NCI-H526 (cell line): ENCODE measurements at regions not wholly inside any gene's neighbourhood (a gene's known extent, or its start where the extent isn't known, plus 50 kb on each side); places are given as distances from the start of the nearest gene placed in this dataset.
"Not testable (repeated sequence)": the region's sequence is repeated elsewhere in the genome, so short reads cannot be mapped to it uniquely, and the experiment has no call there.

Source experiments
- DNase-seq, 2 experiments: peaks; one replicate each; lab custom pipeline; 2025; lab: John Stamatoyannopoulos, UW

GRCh38 chr1:185681034-185681633 is 53.1 kb upstream of the HMCN1 start:
- DNase-seq, result peak; percentile 91 to 95

GRCh38 chr1:185680453-185680852 is 53.7 kb upstream of the HMCN1 start:
- no peak for DNase-seq

DNA sequence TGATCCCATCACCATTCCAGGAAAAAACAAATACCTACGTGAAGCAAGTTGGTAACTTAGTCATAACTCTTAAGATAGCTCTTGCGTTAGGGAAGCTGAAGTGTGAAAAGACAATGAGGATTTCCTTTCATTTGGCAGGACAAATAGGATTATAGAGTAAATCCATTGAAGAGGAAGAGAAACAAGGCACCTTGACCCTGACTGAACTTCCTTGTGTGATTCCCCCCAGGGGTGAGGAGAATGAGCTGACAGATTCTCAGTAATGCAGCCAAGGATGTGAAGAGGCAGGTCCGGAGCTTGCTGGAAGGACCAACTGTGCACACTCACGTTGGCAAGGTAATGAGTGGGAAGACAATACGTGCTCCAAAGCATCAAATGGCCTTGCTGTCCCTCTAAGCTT is 55.0 kb upstream of the HMCN1 start:
- DNase-seq, result no peak

DNA sequence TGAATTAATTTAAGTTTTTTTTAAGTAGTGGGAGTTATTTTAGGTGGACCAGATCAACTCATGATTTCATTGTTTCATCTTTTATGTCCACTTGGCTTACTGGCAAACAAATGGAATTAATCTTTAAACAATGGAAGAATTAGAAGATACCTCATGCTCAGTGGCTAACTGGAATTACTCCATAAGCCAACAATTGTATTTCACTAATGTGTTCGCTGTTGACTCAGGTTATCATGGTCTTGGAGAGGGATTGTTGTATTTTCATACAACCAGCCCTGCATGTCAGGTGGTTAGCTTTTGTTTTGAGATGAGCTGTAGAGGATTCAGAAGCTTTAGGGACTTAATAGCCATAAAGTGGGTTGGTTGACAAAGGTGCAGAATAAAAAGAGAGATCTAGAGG is 57.2 kb upstream of the HMCN1 start:
- no peak for DNase-seq

- no peak for DNase-seq
These were observed 60.0 kb upstream of the HMCN1 start for GRCh38 chr1:185674201-185674600.

- DNase-seq, result no peak
These were observed 61.4 kb upstream of the HMCN1 start for GRCh38 chr1:185672719-185673360.

DNA sequence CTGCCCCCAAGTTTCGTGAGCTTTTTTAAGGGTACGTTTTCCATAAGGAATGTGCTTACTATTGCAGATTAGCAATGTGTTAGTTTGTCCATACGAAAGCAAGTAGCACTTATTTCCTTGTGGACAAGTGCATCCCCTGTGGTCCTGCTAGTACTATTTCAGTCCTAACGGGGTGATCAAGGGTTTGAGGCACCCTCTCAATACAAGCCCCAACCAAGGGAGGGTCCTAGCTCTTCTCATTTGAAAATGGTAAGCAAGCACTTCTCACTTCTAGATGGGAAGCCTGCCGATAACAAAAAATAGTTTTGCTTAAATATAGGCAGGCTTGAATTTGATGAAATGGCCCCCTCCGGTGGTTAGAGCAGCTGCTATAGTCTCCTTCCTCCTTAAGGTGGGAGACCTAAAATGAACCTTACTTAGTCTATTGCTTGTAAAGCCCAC is 64.0 kb upstream of the HMCN1 start:
- peak; percentile 67 to 93 for DNase-seq

GRCh38 chr1:185668013-185668412 is 66.2 kb upstream of the HMCN1 start:
- DNase-seq, result no peak

DNA sequence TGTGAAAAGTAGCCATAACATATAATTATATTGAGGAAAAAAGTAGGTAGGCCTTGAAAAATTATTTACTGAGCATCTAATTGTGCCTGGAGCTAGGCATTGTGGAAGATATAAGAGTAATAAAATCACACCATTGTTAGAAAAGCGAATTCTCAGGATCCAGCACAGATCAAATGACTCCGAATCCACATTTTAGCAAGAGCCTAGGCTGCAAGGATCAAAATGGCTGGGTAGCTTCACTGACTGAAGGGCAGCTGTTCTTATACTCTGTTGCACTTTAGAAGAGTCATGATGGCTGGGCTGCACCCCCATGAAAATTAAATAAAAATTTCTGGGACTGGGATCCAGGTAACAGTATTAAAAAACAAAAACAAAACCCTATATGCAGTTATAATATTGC is 67.6 kb upstream of the HMCN1 start:
- no peak for DNase-seq

GRCh38 chr1:185663771-185664296 is 70.4 kb upstream of the HMCN1 start:
- no peak for DNase-seq

GRCh38 chr1:185663332-185663731 is 70.9 kb upstream of the HMCN1 start:
- DNase-seq, result no peak

DNA sequence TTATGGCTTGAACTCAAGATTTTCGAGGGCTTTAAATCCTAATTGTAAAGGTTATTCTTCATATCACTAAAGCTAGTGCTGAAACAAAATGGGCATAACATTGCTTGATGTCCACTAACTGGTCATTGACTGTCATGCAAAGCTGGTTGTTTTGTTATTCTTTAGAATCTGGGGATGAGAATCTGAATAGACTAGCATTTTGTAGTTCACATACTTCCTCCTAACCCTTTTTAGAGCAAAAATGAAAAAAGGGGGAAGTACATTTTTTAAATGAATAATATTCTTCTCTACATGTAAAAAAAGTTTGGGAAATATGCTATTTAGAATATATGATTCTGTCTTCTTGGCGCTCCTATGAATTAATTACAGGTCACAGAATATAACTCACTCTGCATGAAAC is 72.2 kb upstream of the HMCN1 start:
- DNase-seq, result no peak

- no peak for DNase-seq
These were observed 77.5 kb upstream of the HMCN1 start for GRCh38 chr1:185656663-185657062.

DNA sequence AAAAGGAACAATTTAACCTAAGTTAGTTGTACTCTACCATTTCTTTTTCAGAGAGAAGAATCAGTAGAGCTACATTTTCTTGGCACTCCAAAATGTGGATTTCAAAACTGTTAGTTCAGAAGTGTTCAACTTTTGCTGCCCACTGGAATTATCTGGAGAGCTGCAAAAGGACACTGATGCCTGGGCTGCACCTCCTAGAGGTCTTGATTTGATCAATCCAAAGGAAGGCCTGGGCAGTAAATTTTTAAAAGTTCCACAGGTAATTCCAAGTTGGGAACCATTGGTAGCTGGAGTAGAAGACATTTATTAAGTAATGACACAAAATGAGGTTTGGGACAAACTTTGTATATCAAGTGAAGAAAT is 79.3 kb upstream of the HMCN1 start:
- no peak for DNase-seq

DNA sequence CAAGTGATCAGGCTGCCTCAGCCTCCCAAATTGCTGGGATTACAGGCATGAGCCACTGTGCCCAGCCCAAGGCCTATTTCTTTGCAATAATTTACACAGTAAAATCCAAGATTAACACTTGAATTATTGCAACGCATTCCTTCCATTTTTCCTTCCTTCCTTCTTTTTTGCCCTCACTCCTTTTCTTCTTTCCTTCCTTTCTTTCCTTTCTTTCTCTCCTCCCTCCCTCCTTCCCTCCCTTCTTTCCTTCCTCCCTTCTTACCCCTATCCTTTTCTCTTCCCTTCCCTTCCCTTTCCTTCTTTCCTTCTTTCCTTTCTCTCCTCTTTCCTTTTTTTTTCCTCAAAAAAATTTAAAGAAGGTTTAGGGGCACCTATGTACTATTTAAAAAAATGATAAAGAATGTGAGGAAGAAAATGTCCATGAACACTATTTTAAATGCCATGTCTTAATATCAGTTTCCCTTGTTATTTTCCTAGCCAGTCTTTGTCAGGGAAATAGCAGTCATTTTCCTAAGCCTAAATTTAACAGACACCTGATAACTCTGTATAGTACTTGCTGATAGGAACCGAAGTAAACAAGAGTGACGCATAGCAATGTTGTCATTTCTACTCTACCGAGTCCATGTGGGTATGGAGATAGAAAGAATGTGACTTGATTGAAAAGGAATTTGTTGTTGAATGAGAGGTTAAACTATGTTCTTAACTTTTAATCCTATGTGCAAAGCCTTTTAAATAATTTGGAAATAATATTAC is 79.8 kb upstream of the HMCN1 start:
- no peak for DNase-seq

DNA sequence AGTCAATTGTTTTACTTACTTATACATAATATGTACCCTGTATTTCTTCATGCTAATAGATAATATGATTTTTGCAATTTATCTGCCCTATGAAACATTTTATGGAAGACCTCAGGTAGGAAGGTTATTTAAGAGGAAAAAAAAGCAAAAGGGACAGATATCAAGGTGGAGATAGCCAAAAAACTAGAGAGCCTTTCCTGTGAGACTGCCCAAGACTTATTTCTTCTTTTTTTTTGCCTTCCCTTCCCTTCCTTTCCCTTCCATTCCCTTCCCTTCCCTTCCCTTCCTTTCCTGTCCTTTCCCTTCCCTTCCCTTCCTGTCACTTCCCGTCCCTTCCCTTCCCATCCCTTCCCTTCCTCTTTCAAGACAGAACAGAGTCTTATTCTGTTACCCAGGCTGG is 80.6 kb upstream of the HMCN1 start:
- no peak for DNase-seq

- DNase-seq, result peak in 1 of 2 experiments; percentile 35
These were observed 81.8 kb upstream of the HMCN1 start for GRCh38 chr1:185652348-185652747.

GRCh38 chr1:185650602-185651230 is 83.5 kb upstream of the HMCN1 start:
- no peak for DNase-seq

DNA sequence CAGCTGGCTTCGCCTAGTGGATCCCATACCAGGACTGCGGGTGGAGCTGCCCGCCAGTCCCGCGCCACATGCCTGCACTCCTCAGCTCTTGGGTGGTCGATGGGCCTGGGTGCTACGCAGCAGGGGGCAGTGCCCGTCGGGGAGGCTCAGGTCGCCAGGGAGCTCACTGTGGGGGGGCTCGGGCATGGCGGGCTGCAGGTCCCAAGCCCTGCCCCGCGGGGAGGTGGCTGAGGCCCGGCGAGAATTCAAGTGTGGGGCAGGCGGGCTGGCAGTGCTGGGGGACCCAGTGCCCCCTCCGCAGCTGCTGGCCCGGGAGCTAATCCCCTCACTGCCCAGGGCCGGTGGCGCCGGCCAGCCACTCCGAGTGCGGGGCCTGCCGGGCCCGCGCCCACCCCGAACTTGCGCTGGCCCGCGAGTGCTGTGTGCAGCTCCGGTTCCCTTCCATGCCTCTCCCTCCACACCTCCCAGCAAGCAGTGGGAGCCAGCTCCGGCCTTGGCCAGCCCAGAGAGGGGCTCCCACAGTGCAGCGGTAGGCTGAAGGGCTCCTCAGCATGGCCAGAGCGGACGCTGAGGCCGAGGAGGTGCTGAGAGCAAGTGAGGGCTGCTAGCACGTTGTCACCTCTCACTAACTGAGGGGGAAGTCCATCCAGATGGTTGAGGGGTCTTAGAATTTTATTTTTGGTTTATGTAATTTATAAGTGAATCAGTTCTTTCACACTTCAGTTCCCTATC is 85.2 kb upstream of the HMCN1 start:
- DNase-seq, result no peak

DNA sequence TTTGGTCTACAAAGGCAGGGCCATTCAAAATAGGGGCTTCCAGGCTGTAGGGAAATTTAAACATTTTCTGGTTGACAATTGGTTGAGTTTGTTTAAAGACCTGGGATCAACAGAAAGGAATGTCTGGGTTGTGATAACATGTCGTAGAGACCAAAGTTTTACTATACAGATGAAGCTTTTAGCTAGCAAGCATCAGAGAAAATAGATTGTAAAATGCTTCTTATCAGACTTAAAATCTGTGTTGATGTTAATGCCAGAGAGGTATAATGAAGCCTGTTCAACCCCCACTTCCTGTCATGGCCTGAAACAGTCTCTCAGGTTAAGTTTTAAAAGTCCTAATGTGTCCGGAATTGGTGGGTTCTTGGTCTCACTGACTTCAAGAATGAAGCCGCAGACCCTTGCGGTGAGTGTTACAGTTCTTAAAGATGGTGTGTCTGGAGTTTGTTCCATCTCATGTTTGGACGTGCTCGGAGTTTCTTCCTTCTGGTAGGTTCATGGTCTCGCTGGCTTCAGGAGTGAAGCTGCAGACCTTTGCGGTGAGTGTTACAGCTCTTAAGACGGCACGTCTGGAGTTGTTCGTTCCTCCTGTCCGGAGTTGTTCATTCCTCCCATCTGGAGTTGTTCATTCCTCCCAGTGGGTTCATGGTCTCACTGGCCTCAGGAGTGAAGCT is 86.5 kb upstream of the HMCN1 start:
- not testable (repeated sequence) for DNase-seq

DNA sequence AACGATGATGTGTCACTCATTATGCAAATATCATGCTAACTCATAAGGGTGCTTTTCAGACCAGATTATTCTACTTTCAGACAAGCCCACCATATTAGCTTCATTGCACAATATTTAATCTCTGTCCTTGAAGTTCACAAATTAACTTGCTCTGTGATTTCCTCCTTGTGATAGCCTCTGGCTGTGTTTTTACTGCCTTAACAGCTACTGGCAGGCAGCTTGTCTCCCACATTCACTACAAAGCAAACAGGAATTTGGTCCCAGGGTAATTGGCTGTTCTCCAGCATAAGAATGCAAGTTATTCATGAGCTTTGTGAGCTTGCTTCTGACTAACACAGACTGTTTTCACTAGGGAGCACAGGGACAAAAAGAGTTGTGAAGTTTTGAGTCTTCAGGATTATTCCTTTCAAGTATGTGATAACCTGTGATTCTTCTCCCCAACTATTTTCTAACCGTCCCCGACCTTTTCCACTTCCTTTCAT is 87.9 kb upstream of the HMCN1 start:
- peak; percentile 91 to 93 for DNase-seq
